ENCODE measurements at regions not wholly inside any gene's neighbourhood (a gene's known extent, or its start where the extent isn't known, plus 50 kb on each side); places are given as distances from the start of the nearest gene placed in this dataset.

GRCh38 chr11:120057028-120057330 lies 80.9 kb downstream of the TRIM29 start:
- H3K4me1 ChIP-seq: no peaks in the 10 kb centered on the region
- H3K27me3 ChIP-seq (ENCODE audit: control insufficient read depth, insufficient read depth, low read length): no peaks in the 10 kb centered on the region
- H3K4me2 ChIP-seq (ENCODE audit: low read length): no peak overlapping the region
- H2AFZ ChIP-seq: no peak overlapping the region
- no peak for TF ChIP-seq CTCF (IDR thresholded peaks at IDR 0.05)
- no peak overlapping the region for H3K9ac ChIP-seq
- H3K4me3 ChIP-seq (ENCODE audit: low read depth, low read length): no peak overlapping the region
- no peaks in the 10 kb centered on the region for H3K9me3 ChIP-seq (ENCODE audit: control insufficient read depth, low read length)
- no peak overlapping the region for H3K27ac ChIP-seq
- no peaks in the 10 kb centered on the region for H3K79me2 ChIP-seq
- no peaks in the 10 kb centered on the region for H3K36me3 ChIP-seq (ENCODE audit: control insufficient read depth, insufficient read depth, low read length)

- H3K9ac ChIP-seq: no peak overlapping the region
- H3K79me2 ChIP-seq: no peaks in the 10 kb centered on the region
- no peaks in the 10 kb centered on the region for H3K4me1 ChIP-seq
- no peak overlapping the region for H3K4me3 ChIP-seq (ENCODE audit: low read depth, low read length)
- no peaks in the 10 kb centered on the region for H3K36me3 ChIP-seq (ENCODE audit: control insufficient read depth, insufficient read depth, low read length)
- no peak overlapping the region for H2AFZ ChIP-seq
- no peaks in the 10 kb centered on the region for H3K9me3 ChIP-seq (ENCODE audit: control insufficient read depth, low read length)
- H3K27me3 ChIP-seq (ENCODE audit: control insufficient read depth, insufficient read depth, low read length): no peaks in the 10 kb centered on the region
- no peak overlapping the region for H3K4me2 ChIP-seq (ENCODE audit: low read length)
- no peak overlapping the region for H3K27ac ChIP-seq
- no peak for TF ChIP-seq CTCF (IDR thresholded peaks at IDR 0.05)
These were observed 81.4 kb downstream of the TRIM29 start for GRCh38 chr11:120056301-120057027.

- no peaks in the 10 kb centered on the region for H3K9me3 ChIP-seq (ENCODE audit: control insufficient read depth, low read length)
- TF ChIP-seq CTCF (IDR thresholded peaks at IDR 0.05): no peak
- H3K27ac ChIP-seq: no peak overlapping the region
- no peaks in the 10 kb centered on the region for H3K27me3 ChIP-seq (ENCODE audit: control insufficient read depth, insufficient read depth, low read length)
- no peaks in the 10 kb centered on the region for H3K4me1 ChIP-seq
- H3K36me3 ChIP-seq (ENCODE audit: control insufficient read depth, insufficient read depth, low read length): no peaks in the 10 kb centered on the region
- no peak overlapping the region for H3K4me2 ChIP-seq (ENCODE audit: low read length)
- no peak overlapping the region for H3K9ac ChIP-seq
- no peak overlapping the region for H3K4me3 ChIP-seq (ENCODE audit: low read depth, low read length)
- H3K79me2 ChIP-seq: no peaks in the 10 kb centered on the region
- H2AFZ ChIP-seq: no peak overlapping the region
These were observed 82.3 kb downstream of the TRIM29 start for GRCh38 chr11:120055646-120056045.

GRCh38 chr11:120054753-120055045 lies 83.2 kb downstream of the TRIM29 start:
- no peak overlapping the region for H2AFZ ChIP-seq
- H3K9ac ChIP-seq: no peak overlapping the region
- no peaks in the 10 kb centered on the region for H3K4me1 ChIP-seq
- H3K36me3 ChIP-seq (ENCODE audit: control insufficient read depth, insufficient read depth, low read length): no peaks in the 10 kb centered on the region
- H3K27me3 ChIP-seq (ENCODE audit: control insufficient read depth, insufficient read depth, low read length): no peaks in the 10 kb centered on the region
- TF ChIP-seq CTCF (IDR thresholded peaks at IDR 0.05): no peak
- H3K79me2 ChIP-seq: no peaks in the 10 kb centered on the region
- H3K4me3 ChIP-seq (ENCODE audit: low read depth, low read length): no peak overlapping the region
- H3K4me2 ChIP-seq (ENCODE audit: low read length): no peak overlapping the region
- H3K9me3 ChIP-seq (ENCODE audit: control insufficient read depth, low read length): no peaks in the 10 kb centered on the region
- no peak overlapping the region for H3K27ac ChIP-seq

- no peak overlapping the region for H3K9ac ChIP-seq
- no peaks in the 10 kb centered on the region for H3K9me3 ChIP-seq (ENCODE audit: control insufficient read depth, low read length)
- H3K27ac ChIP-seq: no peak overlapping the region
- TF ChIP-seq CTCF (IDR thresholded peaks at IDR 0.05): no peak
- H3K4me2 ChIP-seq (ENCODE audit: low read length): no peak overlapping the region
- no peak overlapping the region for H3K4me3 ChIP-seq (ENCODE audit: low read depth, low read length)
- H2AFZ ChIP-seq: no peak overlapping the region
- H3K27me3 ChIP-seq (ENCODE audit: control insufficient read depth, insufficient read depth, low read length): no peaks in the 10 kb centered on the region
- H3K4me1 ChIP-seq: no peaks in the 10 kb centered on the region
- no peaks in the 10 kb centered on the region for H3K36me3 ChIP-seq (ENCODE audit: control insufficient read depth, insufficient read depth, low read length)
- H3K79me2 ChIP-seq: no peaks in the 10 kb centered on the region
These were observed 83.7 kb downstream of the TRIM29 start for GRCh38 chr11:120054016-120054752.

Data from parathyroid adenoma (tissue), 2 donors.